ENCODE measurements at regions not wholly inside any gene's neighbourhood (a gene's known extent, or its start where the extent isn't known, plus 50 kb on each side); places are given as distances from the start of the nearest gene placed in this dataset.

DNA sequence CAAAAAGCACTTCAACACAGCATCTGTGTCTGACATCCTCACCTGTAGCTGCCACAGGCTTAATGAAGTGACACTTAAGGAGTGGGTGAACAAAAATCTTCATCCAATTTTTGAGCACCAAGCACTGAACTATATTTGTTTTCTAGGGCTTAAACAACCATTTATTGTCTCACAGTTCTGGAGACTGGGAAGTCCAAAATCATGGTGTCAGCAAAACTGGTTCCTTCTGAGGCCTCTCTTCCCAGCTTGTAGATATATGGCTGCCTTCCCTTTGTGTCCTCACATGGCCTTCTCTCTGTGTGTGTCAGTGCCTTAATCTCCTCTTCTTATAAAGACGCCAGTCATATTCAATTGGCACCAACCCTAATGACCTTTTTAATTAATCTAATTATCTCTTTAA lies 189.2 kb upstream of the CLNK start:
- TF ChIP-seq, protein P1, sequence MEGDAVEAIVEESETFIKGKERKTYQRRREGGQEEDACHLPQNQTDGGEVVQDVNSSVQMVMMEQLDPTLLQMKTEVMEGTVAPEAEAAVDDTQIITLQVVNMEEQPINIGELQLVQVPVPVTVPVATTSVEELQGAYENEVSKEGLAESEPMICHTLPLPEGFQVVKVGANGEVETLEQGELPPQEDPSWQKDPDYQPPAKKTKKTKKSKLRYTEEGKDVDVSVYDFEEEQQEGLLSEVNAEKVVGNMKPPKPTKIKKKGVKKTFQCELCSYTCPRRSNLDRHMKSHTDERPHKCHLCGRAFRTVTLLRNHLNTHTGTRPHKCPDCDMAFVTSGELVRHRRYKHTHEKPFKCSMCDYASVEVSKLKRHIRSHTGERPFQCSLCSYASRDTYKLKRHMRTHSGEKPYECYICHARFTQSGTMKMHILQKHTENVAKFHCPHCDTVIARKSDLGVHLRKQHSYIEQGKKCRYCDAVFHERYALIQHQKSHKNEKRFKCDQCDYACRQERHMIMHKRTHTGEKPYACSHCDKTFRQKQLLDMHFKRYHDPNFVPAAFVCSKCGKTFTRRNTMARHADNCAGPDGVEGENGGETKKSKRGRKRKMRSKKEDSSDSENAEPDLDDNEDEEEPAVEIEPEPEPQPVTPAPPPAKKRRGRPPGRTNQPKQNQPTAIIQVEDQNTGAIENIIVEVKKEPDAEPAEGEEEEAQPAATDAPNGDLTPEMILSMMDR (conservative IDR thresholded peaks at IDR 0.05) = no peak
- no peak for TF ChIP-seq EZH2 (IDR thresholded peaks at IDR 0.05; ENCODE audit: low read depth)
